ENCODE measurements at regions not wholly inside any gene's neighbourhood (a gene's known extent, or its start where the extent isn't known, plus 50 kb on each side); places are given as distances from the start of the nearest gene placed in this dataset.

DNA sequence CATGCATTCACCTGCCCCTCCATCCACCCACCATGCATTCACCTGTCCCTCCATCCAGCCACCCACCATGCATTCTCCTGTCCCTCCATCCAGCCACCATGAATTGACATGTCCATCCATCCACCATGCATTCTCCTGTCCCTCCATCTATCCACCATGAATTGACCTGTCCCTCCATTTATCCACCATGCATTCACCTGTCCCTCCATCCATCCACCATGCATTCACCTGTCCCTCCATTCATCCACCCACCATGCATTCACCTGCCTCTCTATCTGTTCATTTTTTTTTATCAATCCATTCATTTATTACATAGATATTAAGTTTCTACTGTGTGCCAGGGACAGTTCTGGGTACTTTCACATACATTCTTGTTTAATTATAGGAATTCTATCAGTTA lies 69.2 kb downstream of the MYCN start:
- TF ChIP-seq, protein P1, sequence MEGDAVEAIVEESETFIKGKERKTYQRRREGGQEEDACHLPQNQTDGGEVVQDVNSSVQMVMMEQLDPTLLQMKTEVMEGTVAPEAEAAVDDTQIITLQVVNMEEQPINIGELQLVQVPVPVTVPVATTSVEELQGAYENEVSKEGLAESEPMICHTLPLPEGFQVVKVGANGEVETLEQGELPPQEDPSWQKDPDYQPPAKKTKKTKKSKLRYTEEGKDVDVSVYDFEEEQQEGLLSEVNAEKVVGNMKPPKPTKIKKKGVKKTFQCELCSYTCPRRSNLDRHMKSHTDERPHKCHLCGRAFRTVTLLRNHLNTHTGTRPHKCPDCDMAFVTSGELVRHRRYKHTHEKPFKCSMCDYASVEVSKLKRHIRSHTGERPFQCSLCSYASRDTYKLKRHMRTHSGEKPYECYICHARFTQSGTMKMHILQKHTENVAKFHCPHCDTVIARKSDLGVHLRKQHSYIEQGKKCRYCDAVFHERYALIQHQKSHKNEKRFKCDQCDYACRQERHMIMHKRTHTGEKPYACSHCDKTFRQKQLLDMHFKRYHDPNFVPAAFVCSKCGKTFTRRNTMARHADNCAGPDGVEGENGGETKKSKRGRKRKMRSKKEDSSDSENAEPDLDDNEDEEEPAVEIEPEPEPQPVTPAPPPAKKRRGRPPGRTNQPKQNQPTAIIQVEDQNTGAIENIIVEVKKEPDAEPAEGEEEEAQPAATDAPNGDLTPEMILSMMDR (IDR thresholded peaks at IDR 0.05) = no peak
- no peak for TF ChIP-seq POLR2AphosphoS5 (IDR thresholded peaks at IDR 0.05)
- TF ChIP-seq EP300 (IDR thresholded peaks at IDR 0.05) = no peak

All from gastroesophageal sphincter (tissue), 3 donors.